Panc1 (cell line): ENCODE measurements at regions not wholly inside any gene's neighbourhood (a gene's known extent, or its start where the extent isn't known, plus 50 kb on each side); places are given as distances from the start of the nearest gene placed in this dataset.

Experiments
- ATAC-seq: fragments of 200-7000 bp; cut with Tn5 transposase; 2 replicates; pipeline ENCODE4 v1.9.1; 2020; ENCODE audit warnings: mild to moderate bottlenecking, moderate library complexity
- BruUV-seq: library from RNA; stranded (reverse); fragments of 400-500 nt; replicated peaks from 2 replicates; lab custom pipeline; 2021; lab: Mats Ljungman, UMichigan
- CTCF ChIA-PET: fragments of 300-600 bp; sonication (Branson Sonifier 250); formaldehyde crosslinking; loops from one replicate; lab custom pipeline; 2022; ENCODE audit warnings: antibody characterized with exemption; lab: Charles Lee
- POLR2A ChIA-PET: fragments of 300-600 bp; sonication (Branson Sonifier 250); formaldehyde crosslinking; loops from one replicate; lab custom pipeline; 2022; ENCODE audit warnings: antibody characterized with exemption; lab: Charles Lee
- DNase-seq: peaks from one replicate; pipeline ENCODE4 v3.0.0-alpha.2; 2010; ENCODE audit warnings: low read depth, low spot score
- H3K27ac ChIP-seq: 2 replicates; pipeline ENCODE4 v1.5.1; 2011; ENCODE audit warnings: mild to moderate bottlenecking, low read length, inconsistent platforms
- H3K27me3 ChIP-seq: fragments of 200-500 bp; sonication (Bioruptor generic); 2 replicates; pipeline ENCODE4 v1.6.0; 2014; ENCODE audit warnings: low read length, inconsistent platforms; ENCODE audit not compliant: control insufficient read depth, insufficient read depth
- H3K36me3 ChIP-seq: fragments of 200-500 bp; sonication (Bioruptor generic); 2 replicates; pipeline ENCODE4 v1.5.1; 2014; ENCODE audit warnings: inconsistent platforms, mild to moderate bottlenecking, low read length, moderate library complexity; ENCODE audit not compliant: control insufficient read depth, insufficient read depth
- H3K4me1 ChIP-seq: 2 replicates; pipeline ENCODE4 v1.5.1; 2011; ENCODE audit warnings: inconsistent platforms, mild to moderate bottlenecking, low read length, moderate library complexity; ENCODE audit not compliant: control insufficient read depth, insufficient read depth
- H3K4me3 ChIP-seq, 2 experiments: 2 replicates each; pipeline ENCODE4 v1.5.1; 2011 to 2012; ENCODE audit warnings: low read depth in 2 of 2, low read length in 2 of 2, mild to moderate bottlenecking in 2 of 2, inconsistent platforms in 1 of 2, moderate library complexity in 1 of 2
- H3K9me3 ChIP-seq: fragments of 200-500 bp; sonication (Bioruptor generic); 2 replicates; pipeline ENCODE4 v1.5.1; 2014; ENCODE audit warnings: low read depth, mild to moderate bottlenecking, inconsistent platforms, low read length, moderate library complexity; ENCODE audit not compliant: control insufficient read depth, insufficient read depth
- CTCF ChIP-seq: fragments of 450-650 bp; IDR thresholded peaks from 2 replicates; pipeline ENCODE4 v1.5.1; 2017; ENCODE audit warnings: mild to moderate bottlenecking
- POLR2AphosphoS5 ChIP-seq: IDR thresholded peaks from 2 replicates; pipeline ENCODE4 v1.6.1; 2012; ENCODE audit warnings: mild to moderate bottlenecking, low read depth, low read length, moderate library complexity
- SIN3A ChIP-seq: IDR thresholded peaks from 2 replicates; pipeline ENCODE4 v1.6.1; 2012; ENCODE audit warnings: low read depth, mild to moderate bottlenecking, low read length, moderate library complexity, borderline replicate concordance; ENCODE audit not compliant: insufficient read depth
- TCF7L2 ChIP-seq: IDR thresholded peaks from 2 replicates; pipeline ENCODE4 v1.6.1; 2011; ENCODE audit warnings: mild to moderate bottlenecking, low read depth, low read length, inconsistent platforms
- in situ Hi-C: cut with HindIII; loops from 2 replicates; pipeline ENCODE4 v1.10.0; 2016; ENCODE audit warnings: low sequenced_read_pairs, low pct_unique_long_range_greater_than_20kb
- intact Hi-C: fragments of 100-400 bp; cut with micrococcal nuclease; formaldehyde crosslinking; loops from one replicate; pipeline ENCODE4 v1.10.0; 2022; ENCODE audit not compliant: unreplicated experiment
- TF ChIP-seq, protein P1 (sequence below), 2 experiments: IDR thresholded peaks; 2 replicates each; pipeline ENCODE4 v1.6.1; 2011 to 2012; ENCODE audit warnings: low read depth in 2 of 2, control low read depth in 1 of 2, low read length in 1 of 2, mild to moderate bottlenecking in 1 of 2, moderate library complexity in 1 of 2; ENCODE audit not compliant: insufficient read depth in 1 of 2

GRCh38 chr4:179823342-179823741 is 2381.1 kb upstream of the AGA start:
- intact Hi-C loops = no loop called here
- Histone ChIP-seq H3K4me3 (no peak overlapping the region), H3K9me3 (no peaks in the 10 kb centered on the region), H3K4me1 (no peaks in the 10 kb centered on the region), H3K27ac (no peak overlapping the region), H3K36me3 (no peaks in the 10 kb centered on the region), H3K27me3 (no peaks in the 10 kb centered on the region)
- no peak for TF ChIP-seq SIN3A
- no peak for TF ChIP-seq TCF7L2
- TF ChIP-seq CTCF = no peak
- no peak for TF ChIP-seq POLR2AphosphoS5
- TF ChIP-seq, protein P1, sequence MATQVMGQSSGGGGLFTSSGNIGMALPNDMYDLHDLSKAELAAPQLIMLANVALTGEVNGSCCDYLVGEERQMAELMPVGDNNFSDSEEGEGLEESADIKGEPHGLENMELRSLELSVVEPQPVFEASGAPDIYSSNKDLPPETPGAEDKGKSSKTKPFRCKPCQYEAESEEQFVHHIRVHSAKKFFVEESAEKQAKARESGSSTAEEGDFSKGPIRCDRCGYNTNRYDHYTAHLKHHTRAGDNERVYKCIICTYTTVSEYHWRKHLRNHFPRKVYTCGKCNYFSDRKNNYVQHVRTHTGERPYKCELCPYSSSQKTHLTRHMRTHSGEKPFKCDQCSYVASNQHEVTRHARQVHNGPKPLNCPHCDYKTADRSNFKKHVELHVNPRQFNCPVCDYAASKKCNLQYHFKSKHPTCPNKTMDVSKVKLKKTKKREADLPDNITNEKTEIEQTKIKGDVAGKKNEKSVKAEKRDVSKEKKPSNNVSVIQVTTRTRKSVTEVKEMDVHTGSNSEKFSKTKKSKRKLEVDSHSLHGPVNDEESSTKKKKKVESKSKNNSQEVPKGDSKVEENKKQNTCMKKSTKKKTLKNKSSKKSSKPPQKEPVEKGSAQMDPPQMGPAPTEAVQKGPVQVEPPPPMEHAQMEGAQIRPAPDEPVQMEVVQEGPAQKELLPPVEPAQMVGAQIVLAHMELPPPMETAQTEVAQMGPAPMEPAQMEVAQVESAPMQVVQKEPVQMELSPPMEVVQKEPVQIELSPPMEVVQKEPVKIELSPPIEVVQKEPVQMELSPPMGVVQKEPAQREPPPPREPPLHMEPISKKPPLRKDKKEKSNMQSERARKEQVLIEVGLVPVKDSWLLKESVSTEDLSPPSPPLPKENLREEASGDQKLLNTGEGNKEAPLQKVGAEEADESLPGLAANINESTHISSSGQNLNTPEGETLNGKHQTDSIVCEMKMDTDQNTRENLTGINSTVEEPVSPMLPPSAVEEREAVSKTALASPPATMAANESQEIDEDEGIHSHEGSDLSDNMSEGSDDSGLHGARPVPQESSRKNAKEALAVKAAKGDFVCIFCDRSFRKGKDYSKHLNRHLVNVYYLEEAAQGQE (IDR thresholded peaks at IDR 0.05; ENCODE audit: insufficient read depth in 1 of 2, low read depth in 2 of 2, low read length in 1 of 2) = no peak
- ATAC-seq = no peak
- in situ Hi-C loops = no loop called here
- ChIA-PET POLR2A (no interaction called here), CTCF (no interaction called here)
- DNase-seq = no peak
- BruUV-seq = no TSS peak

GRCh38 chr4:179831274-179831673 is 2389.0 kb upstream of the AGA start:
- ChIA-PET CTCF (interaction anchor here (0.6 kb wide), 1 partner anchor 16 kb away, joined by 3 read pairs; no protein-coding TSS in a partner anchor), POLR2A (no interaction called here)
- H3K27ac ChIP-seq = no peak overlapping the region
- TF ChIP-seq CTCF = no peak
- TF ChIP-seq POLR2AphosphoS5 = no peak
- TF ChIP-seq SIN3A = no peak
- no peak for TF ChIP-seq TCF7L2
- TF ChIP-seq, protein P1 (IDR thresholded peaks at IDR 0.05; ENCODE audit: insufficient read depth in 1 of 2, low read depth in 2 of 2, low read length in 1 of 2) = no peak
- no peaks in the 10 kb centered on the region for H3K4me1 ChIP-seq
- no peak for DNase-seq
- intact Hi-C loops = no loop called here
- BruUV-seq = no TSS peak
- H3K4me3 ChIP-seq = no peak overlapping the region
- no peaks in the 10 kb centered on the region for H3K9me3 ChIP-seq
- no peaks in the 10 kb centered on the region for H3K36me3 ChIP-seq
- ATAC-seq = no peak
- no peaks in the 10 kb centered on the region for H3K27me3 ChIP-seq
- in situ Hi-C loops = no loop called here
